CD4-positive, CD25-positive, alpha-beta regulatory T cell (primary cell): ENCODE measurements at regions not wholly inside any gene's neighbourhood (a gene's known extent, or its start where the extent isn't known, plus 50 kb on each side); places are given as distances from the start of the nearest gene placed in this dataset.

Source experiments
- ATAC-seq, 2 donors: fragments of 150-1000 bp; cut with Tn5 transposase; one replicate each; pipeline ENCODE4 v1.10.0; 2021; ENCODE audit warnings: low read depth in 2 of 2, moderate number of reproducible peaks in 2 of 2, moderate library complexity in 1 of 2
- DNase-seq, 3 donors: peaks; one replicate each; pipeline versions ENCODE4 v3.0.0 to v3.0.0-alpha.2; 2012 to 2022; ENCODE audit warnings: mixed read lengths in 1 of 3
- H3K27ac ChIP-seq: one replicate; pipeline ENCODE4 v1.7.0; 2013; ENCODE audit warnings: mild to moderate bottlenecking, low read length; ENCODE audit not compliant: insufficient read depth, poor library complexity, severe bottlenecking
- H3K27me3 ChIP-seq: one replicate; pipeline ENCODE4 v1.7.0; 2013; ENCODE audit warnings: low read length; ENCODE audit not compliant: control insufficient read depth, insufficient read depth
- H3K36me3 ChIP-seq: one replicate; pipeline ENCODE4 v1.7.0; 2013; ENCODE audit warnings: mild to moderate bottlenecking, low read length, moderate library complexity; ENCODE audit not compliant: control insufficient read depth, insufficient read depth
- H3K4me1 ChIP-seq: 2 replicates; pipeline ENCODE4 v1.7.0; 2013; ENCODE audit warnings: mild to moderate bottlenecking, low read length; ENCODE audit not compliant: insufficient read depth, control insufficient read depth, poor library complexity, severe bottlenecking
- H3K4me3 ChIP-seq: one replicate; pipeline ENCODE4 v1.7.0; 2013; ENCODE audit warnings: low read depth, mild to moderate bottlenecking, low read length, moderate library complexity
- H3K9me3 ChIP-seq, 2 experiments: 1 replicate in 1 of 2; 2 replicates in 1 of 2; pipeline ENCODE4 v1.7.0; 2013; ENCODE audit warnings: low read length in 2 of 2, mild to moderate bottlenecking in 1 of 2, moderate library complexity in 1 of 2; ENCODE audit not compliant: control insufficient read depth in 2 of 2
- H3K27ac Mint-ChIP-seq, 3 donors: one replicate each; pipeline ENCODE4 v1.8.0; 2020 to 2022; ENCODE audit warnings: mild to moderate bottlenecking in 3 of 3, mixed read lengths in 3 of 3, moderate library complexity in 2 of 3
- H3K27me3 Mint-ChIP-seq: one replicate; pipeline ENCODE4 v1.8.0; 2022; ENCODE audit warnings: mild to moderate bottlenecking, mixed read lengths
- H3K36me3 Mint-ChIP-seq: one replicate; pipeline ENCODE4 v1.8.0; 2020; ENCODE audit warnings: mixed read lengths
- H3K4me1 Mint-ChIP-seq, 4 donors: one replicate each; pipeline ENCODE4 v1.8.0; 2020 to 2022; ENCODE audit warnings: mixed read lengths in 4 of 4, mild to moderate bottlenecking in 1 of 4
- H3K4me3 Mint-ChIP-seq, 4 donors: one replicate each; pipeline ENCODE4 v1.8.0; 2020 to 2022; ENCODE audit warnings: mild to moderate bottlenecking in 4 of 4, mixed read lengths in 4 of 4, moderate library complexity in 3 of 4
- H3K9me3 Mint-ChIP-seq, 7 donors: one replicate each; pipeline ENCODE4 v1.8.0; 2020 to 2022; ENCODE audit warnings: mixed read lengths in 7 of 7, mild to moderate bottlenecking in 3 of 7, moderate library complexity in 2 of 7

DNA sequence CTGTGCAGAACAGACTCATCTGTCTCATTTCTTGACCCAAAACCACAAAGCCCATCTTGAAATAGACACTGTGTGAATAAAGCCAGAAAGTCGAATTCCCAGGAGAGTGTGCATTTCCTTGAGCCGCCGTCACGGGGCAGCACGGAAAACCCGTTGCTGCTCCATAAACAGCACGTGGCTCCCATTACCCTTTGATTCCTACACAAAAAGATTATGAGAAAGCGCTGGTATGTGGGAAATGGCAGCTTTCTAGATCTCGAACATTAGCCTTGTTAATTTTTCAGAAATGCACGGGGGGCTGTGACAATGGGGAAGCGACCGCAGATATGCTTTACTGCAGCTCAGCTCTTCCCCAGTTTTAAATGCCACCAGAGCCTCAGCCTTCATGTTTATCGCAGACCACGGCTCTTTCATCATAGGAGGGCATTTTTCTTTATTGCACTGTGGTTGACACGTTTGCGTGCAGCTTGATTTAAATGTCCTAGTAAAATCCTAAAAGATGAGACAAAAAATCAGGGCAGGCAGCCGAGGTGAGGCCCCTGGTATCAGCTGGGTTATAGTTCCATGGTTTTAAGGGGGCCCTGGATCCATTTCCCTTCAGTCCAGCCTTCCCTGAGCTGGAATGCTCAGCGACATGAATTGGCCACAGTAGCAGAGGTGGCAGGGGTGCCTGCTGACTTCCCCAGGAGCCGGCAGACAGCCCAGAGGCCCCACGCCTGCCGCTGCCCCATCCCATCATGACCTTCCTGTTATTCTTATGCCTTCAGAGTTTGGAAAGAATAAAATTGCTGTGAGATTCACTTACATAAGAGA lies 249.3 kb downstream of the NDUFA10 start:
- no peak overlapping the region for H3K27ac Mint-ChIP-seq
- no peaks in the 10 kb centered on the region for H3K27me3 ChIP-seq
- H3K27me3 Mint-ChIP-seq, result peaks cover 22% of the 10 kb centered on the region
- H3K9me3 Mint-ChIP-seq, result peaks cover 0 to 10% (median 3%) of the 10 kb centered on the region in 7 donors
- no peak overlapping the region for H3K4me3 Mint-ChIP-seq
- no peak for DNase-seq
- H3K4me3 ChIP-seq, result no peak overlapping the region
- ATAC-seq, result no peak
- H3K36me3 ChIP-seq, result no peaks in the 10 kb centered on the region
- H3K36me3 Mint-ChIP-seq, result no peaks in the 10 kb centered on the region
- peaks cover 8 to 9% of the 10 kb centered on the region in 2 experiments for H3K9me3 ChIP-seq
- no peak overlapping the region for H3K27ac ChIP-seq
- no peaks in the 10 kb centered on the region for H3K4me1 Mint-ChIP-seq
- no peaks in the 10 kb centered on the region for H3K4me1 ChIP-seq

DNA sequence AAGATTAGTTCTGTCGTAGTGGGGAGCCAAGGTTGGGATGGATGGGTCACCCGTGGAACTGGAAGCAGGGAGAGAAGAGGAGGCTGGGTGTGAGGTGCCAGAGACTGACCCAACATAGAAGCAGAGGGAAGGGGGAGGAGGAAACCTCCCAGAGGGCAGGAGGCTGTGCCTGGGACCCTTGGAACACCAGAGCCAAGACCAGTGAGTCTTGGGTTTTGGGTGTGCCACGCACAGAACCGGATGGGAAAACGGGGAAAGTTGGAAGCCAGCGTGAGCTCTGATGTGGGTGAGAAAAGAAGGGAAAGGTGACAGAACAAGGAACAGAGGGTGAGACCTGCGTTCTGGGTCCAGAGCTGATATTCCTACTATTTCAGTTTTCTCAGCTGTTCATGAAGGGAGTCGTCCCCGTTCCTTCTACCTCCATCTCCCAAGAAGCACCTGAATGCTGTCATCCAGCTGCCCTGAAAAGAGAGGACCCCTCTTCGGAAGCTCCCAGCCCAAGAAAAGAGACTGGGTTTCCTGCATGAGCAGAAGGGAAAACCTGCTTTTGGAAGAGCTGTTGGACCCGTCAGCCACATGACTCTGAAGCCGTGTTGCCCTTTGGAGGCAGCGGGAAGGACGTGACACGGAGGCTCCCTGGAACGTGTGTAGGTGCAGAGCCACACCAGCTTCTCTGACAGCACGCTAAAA lies 250.1 kb downstream of the NDUFA10 start:
- no peak for ATAC-seq
- Histone ChIP-seq H3K4me3 (no peak overlapping the region), H3K27me3 (no peaks in the 10 kb centered on the region), H3K27ac (no peak overlapping the region), H3K36me3 (no peaks in the 10 kb centered on the region), H3K9me3 (peaks cover 8 to 9% of the 10 kb centered on the region in 2 experiments), H3K4me1 (no peaks in the 10 kb centered on the region)
- H3K36me3 Mint-ChIP-seq, result no peaks in the 10 kb centered on the region
- no peak for DNase-seq
- H3K27me3 Mint-ChIP-seq, result peaks cover 22% of the 10 kb centered on the region
- no peaks in the 10 kb centered on the region for H3K4me1 Mint-ChIP-seq
- no peak overlapping the region for H3K27ac Mint-ChIP-seq
- no peak overlapping the region for H3K4me3 Mint-ChIP-seq
- H3K9me3 Mint-ChIP-seq, result peaks cover 0 to 10% (median 3%) of the 10 kb centered on the region in 7 donors

DNA sequence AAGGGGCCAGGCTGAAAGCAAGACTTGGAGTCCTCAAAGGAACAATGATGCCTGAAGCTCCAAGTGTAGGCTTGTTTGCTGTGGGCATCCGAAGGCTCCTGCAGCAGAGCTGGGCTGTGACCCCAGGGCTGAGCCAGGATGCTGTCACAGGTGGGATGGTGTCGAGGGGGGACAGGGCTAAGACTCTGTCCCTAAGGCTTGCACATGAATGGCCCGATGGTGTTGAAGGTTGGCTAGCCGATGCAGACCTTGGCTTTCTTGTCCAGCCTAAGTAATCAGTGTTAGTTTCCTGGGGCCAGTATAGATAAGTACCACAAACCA lies 251.0 kb downstream of the NDUFA10 start:
- no peaks in the 10 kb centered on the region for H3K36me3 Mint-ChIP-seq
- ATAC-seq (no peak), DNase-seq (no peak)
- no peak overlapping the region for H3K27ac ChIP-seq
- H3K4me3 ChIP-seq, result no peak overlapping the region
- no peak overlapping the region for H3K4me3 Mint-ChIP-seq
- no peaks in the 10 kb centered on the region for H3K4me1 Mint-ChIP-seq
- H3K9me3 ChIP-seq, result peaks cover 8 to 9% of the 10 kb centered on the region in 2 experiments
- no peaks in the 10 kb centered on the region for H3K4me1 ChIP-seq
- no peak overlapping the region for H3K27ac Mint-ChIP-seq
- no peaks in the 10 kb centered on the region for H3K27me3 ChIP-seq
- peaks cover 22% of the 10 kb centered on the region for H3K27me3 Mint-ChIP-seq
- H3K36me3 ChIP-seq, result no peaks in the 10 kb centered on the region
- peaks cover 0 to 10% (median 3%) of the 10 kb centered on the region in 7 donors for H3K9me3 Mint-ChIP-seq

DNA sequence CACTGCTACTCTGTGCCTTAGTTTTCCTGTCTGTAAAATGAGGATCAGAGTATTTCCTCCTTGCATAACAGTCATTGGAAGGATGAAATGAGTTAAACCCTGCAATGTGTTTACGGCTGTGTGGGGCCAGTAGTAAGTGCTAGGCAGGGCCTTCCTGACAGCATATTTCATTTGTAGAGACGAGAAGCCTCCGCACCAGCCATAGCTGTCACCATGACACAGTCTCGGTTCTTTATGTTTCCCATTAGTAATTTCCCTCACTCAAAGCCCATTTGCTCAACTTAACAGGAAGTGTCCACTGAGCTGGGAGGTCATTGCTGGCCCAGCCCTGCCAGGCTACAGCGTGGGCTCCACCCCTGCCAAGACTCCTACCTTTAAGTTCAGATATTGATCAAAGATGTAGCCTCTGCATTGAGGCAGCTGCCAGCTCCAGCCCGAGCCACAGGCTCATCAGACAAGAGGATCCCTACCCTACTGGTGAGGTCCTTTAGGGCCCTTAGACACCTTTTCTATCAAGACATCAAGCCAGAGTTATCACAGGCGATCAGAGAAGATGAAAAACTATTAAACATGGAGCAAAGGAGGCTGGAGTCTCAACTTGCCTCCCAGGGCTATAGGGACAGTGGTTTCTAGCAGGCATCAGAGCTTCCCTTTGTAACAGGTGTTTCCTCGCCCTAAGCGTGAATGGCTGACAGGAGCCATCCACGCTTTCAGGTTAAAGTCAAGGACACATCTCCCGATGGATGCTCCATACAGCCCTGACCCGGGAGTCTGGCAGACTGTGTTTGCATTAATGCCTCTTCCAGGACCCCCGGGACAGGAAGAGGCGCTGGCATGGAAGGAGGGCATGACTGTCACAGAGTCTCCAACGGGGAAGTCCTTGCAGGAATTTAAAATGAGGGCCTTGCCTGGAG lies 251.7 kb downstream of the NDUFA10 start:
- Histone ChIP-seq H3K27me3 (no peaks in the 10 kb centered on the region), H3K4me3 (no peak overlapping the region), H3K27ac (no peak overlapping the region), H3K9me3 (peaks cover 8 to 9% of the 10 kb centered on the region in 2 experiments), H3K36me3 (no peaks in the 10 kb centered on the region), H3K4me1 (no peaks in the 10 kb centered on the region)
- DNase-seq (no peak), ATAC-seq (no peak)
- Mint-ChIP-seq H3K9me3 (peaks cover 0 to 10% (median 3%) of the 10 kb centered on the region in 7 donors), H3K27me3 (peaks cover 22% of the 10 kb centered on the region), H3K4me3 (no peak overlapping the region), H3K4me1 (no peaks in the 10 kb centered on the region), H3K27ac (no peak overlapping the region), H3K36me3 (no peaks in the 10 kb centered on the region)

DNA sequence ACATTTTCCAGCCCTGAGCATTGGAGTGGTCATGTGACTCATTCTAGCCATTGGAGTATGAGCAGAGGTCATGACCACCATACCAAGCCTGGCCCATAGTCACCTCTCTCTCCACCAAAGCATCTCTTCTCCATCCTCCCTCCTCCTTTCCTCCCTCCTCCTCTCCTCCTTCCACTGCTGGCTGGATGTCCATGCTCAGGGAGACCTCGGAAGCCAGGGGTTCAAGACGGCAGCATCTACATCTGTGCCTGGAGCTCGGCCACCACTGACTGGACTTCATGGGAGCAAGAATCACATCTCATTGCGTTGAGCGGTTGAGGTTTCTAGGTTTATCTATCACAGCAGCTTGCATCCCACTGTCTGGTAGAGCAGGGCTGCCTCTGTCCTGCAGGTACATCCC lies 252.4 kb downstream of the NDUFA10 start:
- peaks cover 22% of the 10 kb centered on the region for H3K27me3 Mint-ChIP-seq
- H3K9me3 Mint-ChIP-seq, result peaks cover 0 to 10% (median 3%) of the 10 kb centered on the region in 7 donors
- DNase-seq (no peak), ATAC-seq (no peak)
- Histone ChIP-seq H3K4me3 (no peak overlapping the region), H3K27ac (no peak overlapping the region), H3K4me1 (no peaks in the 10 kb centered on the region), H3K36me3 (no peaks in the 10 kb centered on the region), H3K9me3 (peaks cover 8 to 9% of the 10 kb centered on the region in 2 experiments), H3K27me3 (no peaks in the 10 kb centered on the region)
- H3K27ac Mint-ChIP-seq, result no peak overlapping the region
- no peaks in the 10 kb centered on the region for H3K36me3 Mint-ChIP-seq
- H3K4me3 Mint-ChIP-seq, result no peak overlapping the region
- no peaks in the 10 kb centered on the region for H3K4me1 Mint-ChIP-seq

DNA sequence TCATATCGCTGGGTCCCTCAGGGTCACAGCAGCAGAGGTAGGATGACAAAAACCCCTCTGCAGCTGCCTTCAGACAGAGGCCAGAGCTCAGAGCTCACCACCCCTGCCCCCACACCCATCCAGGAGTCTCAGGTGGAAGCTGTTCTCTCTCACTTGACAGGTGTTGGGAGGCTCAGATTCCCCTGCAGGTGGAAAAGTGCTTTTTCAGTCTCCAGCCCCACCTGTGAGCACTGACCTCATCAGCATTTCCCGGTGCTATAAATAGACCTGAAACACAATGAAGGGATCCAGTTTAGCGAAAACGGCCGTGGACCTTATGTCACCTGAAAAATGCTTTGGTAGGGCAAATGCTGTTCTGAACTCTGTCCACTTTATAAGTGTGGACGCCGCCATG lies 254.9 kb downstream of the NDUFA10 start:
- H3K4me1 ChIP-seq, result no peaks in the 10 kb centered on the region
- H3K4me1 Mint-ChIP-seq, result no peaks in the 10 kb centered on the region
- H3K9me3 Mint-ChIP-seq, result peaks cover 0 to 10% (median 3%) of the 10 kb centered on the region in 7 donors
- no peak overlapping the region for H3K4me3 ChIP-seq
- no peaks in the 10 kb centered on the region for H3K27me3 ChIP-seq
- no peak overlapping the region for H3K27ac Mint-ChIP-seq
- DNase-seq (no peak), ATAC-seq (no peak)
- H3K27me3 Mint-ChIP-seq, result peaks cover 14% of the 10 kb centered on the region
- no peaks in the 10 kb centered on the region for H3K36me3 ChIP-seq
- no peak overlapping the region for H3K4me3 Mint-ChIP-seq
- peaks cover 8 to 9% of the 10 kb centered on the region in 2 experiments for H3K9me3 ChIP-seq
- H3K27ac ChIP-seq, result no peak overlapping the region
- H3K36me3 Mint-ChIP-seq, result no peaks in the 10 kb centered on the region

DNA sequence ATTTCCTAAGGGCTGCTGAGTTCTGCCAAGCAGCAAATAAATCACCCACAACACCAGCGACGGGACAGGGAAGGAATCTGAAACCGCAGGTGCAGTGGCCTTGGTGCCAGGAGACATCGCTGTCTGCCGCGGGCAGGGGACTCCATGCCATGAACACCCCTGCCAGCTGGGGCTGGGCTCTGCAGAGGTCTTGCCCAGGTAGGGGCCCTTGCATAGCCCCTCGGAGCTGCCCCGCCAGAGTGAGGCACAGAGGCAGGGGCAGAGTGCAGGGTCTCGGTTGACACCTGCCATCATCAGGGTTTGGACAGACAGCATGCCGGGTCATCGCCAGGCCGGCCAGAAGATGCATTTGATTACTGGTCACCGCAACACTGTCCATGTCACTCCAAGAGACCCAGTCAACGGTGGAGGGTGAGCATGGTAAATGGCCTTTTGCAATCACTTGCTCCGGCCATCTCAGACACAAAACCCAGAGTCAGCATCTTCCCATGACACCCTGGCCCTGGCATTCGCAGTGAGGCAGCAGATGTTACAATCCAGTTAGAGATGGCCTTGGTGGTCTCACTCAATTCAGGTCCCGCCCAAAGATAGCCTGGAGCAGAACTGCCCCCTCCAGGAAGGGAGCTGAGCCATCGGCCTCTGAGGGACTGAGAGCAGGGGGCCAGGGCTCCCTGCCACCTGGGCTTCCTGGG lies 255.4 kb downstream of the NDUFA10 start:
- Histone ChIP-seq H3K4me1 (no peaks in the 10 kb centered on the region), H3K36me3 (no peaks in the 10 kb centered on the region), H3K27me3 (no peaks in the 10 kb centered on the region), H3K4me3 (no peak overlapping the region), H3K9me3 (peaks cover 8 to 9% of the 10 kb centered on the region in 2 experiments), H3K27ac (no peak overlapping the region)
- no peak for ATAC-seq
- Mint-ChIP-seq H3K9me3 (peaks cover 0 to 10% (median 3%) of the 10 kb centered on the region in 7 donors), H3K4me1 (no peaks in the 10 kb centered on the region), H3K36me3 (no peaks in the 10 kb centered on the region), H3K27me3 (peaks cover 11% of the 10 kb centered on the region), H3K4me3 (no peak overlapping the region), H3K27ac (no peak overlapping the region)
- DNase-seq, result no peak
